ENCODE measurements at regions not wholly inside any gene's neighbourhood (a gene's known extent, or its start where the extent isn't known, plus 50 kb on each side); places are given as distances from the start of the nearest gene placed in this dataset.
"Not testable (repeated sequence)": the region's sequence is repeated elsewhere in the genome, so short reads cannot be mapped to it uniquely, and the experiment has no call there.

- DNase-seq: no peak
Observed at GRCh38 chr4:132383571-132384199, 765.4 kb upstream of the PCDH10 start.

GRCh38 chr4:132384709-132385108 lies 764.4 kb upstream of the PCDH10 start:
- no peak for DNase-seq

DNA sequence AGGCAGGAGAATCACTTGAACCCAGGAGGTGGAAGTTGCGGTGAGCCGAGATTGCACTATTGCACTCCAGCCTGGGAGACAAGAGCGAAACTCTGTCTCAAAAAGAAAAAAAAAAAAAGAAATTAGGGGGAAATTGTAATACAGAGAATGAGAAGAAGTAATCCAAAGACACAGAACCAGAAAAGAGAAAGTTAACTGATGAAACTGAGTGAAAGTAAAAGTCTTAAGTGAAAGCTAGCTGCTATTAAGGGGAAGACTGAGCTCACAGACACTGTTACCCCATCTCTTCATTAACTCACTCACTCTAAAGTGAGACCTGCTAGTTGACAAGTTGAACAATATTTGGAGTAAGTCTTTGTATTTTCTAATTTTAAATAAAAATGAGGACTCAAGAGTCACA lies 763.0 kb upstream of the PCDH10 start:
- no peak for DNase-seq

GRCh38 chr4:132387060-132387459 lies 762.0 kb upstream of the PCDH10 start:
- no peak for DNase-seq

DNA sequence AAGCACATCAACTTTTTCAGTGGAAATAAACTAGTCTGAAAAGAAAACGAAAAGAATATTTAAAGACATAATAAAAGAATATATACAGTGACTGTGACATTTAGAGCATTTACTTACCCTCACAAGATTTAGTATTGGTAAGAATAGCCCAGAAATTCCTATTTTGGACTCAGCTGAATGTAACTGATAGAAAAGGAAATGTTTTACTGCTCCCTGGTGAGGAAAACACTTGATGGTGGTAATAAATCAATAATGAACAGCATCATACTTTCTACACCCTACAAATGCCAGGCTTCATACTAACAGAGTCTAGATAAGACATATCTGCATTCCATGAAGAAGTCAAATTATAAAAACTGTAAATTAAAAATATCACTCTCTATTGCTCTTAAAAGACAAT lies 753.5 kb upstream of the PCDH10 start:
- no peak for DNase-seq

DNA sequence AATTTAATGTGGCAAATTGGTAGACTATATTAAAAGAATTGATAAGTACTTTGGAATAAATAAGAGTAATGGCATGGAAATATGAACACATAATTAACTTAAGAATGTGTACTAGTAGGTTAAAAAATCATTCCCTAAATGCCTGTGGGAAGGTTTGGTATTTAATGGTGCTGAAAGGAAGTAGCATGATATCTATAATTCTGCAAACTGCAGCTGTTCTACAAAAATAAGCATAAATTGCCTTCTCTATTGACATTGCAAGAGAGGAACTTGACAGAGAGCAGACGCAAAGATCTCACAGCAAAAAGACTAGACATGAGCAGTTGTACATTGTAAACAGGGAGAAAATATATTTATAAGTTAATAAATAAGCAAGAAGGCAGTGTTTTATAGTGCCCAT lies 752.5 kb upstream of the PCDH10 start:
- no peak for DNase-seq

GRCh38 chr4:132417220-132417619 lies 731.9 kb upstream of the PCDH10 start:
- no peak for DNase-seq

- DNase-seq: no peak
Observed at GRCh38 chr4:132427125-132427524, 722.0 kb upstream of the PCDH10 start.

DNA sequence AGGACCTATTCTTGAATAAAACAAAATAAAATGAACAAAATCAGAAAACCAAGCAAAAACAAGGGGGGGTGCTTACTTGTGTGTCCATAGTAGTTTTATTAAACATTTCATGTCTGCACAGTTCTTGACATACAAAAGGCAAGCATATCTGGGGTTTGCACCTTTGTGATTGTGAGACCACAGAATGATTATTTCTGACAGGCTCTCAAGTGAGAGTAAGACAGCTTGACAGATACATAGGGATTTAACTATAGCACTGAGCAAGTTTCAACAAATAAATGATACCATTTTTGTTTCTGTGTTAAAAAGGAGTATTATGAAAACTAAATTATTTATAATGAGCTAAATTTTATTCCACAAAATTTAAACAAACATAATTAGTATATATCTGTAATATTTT lies 712.0 kb upstream of the PCDH10 start:
- DNase-seq: no peak

- no peak for DNase-seq
Observed at GRCh38 chr4:132445386-132445785, 703.7 kb upstream of the PCDH10 start.

- not testable (repeated sequence) for DNase-seq
Observed at GRCh38 chr4:132457987-132458386, 691.1 kb upstream of the PCDH10 start.

DNA sequence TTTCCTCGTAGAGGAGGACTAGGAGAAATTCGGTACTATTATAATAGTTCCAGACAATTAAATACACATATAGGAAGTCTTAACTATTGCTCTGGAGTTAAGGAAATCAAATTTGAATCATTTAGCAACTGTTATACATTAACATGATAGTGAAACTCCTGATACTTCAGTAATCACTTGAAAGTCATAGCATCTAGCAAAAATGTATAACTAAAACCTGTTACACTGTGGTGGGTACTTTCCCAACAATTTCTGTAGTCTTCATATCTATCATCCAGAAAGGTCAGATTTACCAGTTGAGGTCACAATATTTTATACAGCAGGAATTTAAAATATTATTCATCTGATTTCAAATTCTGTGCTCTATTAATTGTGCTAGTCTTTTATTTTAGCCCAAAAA lies 669.6 kb upstream of the PCDH10 start:
- no peak for DNase-seq

DNA sequence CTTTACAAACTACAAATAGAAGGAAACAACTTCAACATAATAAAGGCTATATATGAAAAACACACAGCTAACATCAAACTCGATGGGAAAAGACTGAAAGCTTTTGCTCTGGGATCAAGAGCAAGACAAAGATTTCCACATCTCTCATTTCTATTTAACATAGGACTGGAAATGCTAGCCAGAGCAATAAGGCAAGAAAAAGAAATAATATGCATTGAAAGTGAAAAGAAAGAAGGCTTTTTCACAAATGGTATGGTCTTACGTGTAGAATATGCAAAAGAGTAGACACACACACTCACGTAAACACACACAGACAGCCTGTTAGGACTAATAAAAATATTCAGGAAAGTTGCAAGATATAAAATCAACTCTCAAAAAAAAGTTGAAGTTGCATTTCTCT lies 660.5 kb upstream of the PCDH10 start:
- DNase-seq: no peak

DNA sequence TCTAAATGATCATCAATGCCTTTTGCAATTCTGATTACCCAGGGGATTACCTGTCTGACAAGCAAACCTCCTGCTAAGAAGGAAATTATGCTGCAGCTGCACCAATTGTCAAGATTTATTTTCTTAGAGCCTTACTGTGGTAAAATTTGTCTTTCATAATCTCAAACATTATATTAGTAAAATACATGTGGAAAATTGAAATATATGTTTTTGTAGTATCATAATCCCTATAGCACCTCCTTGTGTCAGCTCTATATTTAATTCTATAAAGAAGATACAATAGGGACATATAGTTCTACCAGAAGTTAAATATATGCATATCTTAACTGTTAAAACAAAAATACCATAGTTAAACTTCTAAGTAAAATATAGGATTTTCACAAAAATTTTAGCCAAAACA lies 655.6 kb upstream of the PCDH10 start:
- DNase-seq: no peak

DNA sequence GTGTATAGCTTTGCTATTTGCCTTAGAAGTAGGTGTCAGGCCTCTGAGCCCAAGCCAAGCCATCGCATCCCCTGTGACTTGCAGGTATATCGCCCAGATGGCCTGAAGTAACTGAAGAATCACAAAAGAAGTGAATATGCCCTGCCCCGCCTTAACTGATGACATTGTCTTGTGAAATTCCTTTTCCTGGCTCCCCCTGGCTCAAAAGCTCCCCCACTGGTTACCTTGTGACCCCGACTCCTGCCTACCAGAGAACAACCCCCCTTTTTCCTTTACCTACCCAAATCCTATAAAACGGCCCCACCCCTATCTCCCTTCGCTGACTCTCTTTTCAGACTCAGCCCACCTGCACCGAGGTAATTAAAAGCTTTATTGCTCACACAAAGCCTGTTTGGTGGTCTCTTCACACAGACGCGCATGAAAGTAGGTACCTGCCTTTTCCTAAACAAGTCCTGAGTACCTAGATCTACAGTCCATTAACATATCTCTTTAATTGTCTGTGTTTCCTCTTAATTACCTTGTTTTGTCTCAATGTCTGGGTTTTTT lies 653.8 kb upstream of the PCDH10 start:
- DNase-seq: not testable (repeated sequence)

DNA sequence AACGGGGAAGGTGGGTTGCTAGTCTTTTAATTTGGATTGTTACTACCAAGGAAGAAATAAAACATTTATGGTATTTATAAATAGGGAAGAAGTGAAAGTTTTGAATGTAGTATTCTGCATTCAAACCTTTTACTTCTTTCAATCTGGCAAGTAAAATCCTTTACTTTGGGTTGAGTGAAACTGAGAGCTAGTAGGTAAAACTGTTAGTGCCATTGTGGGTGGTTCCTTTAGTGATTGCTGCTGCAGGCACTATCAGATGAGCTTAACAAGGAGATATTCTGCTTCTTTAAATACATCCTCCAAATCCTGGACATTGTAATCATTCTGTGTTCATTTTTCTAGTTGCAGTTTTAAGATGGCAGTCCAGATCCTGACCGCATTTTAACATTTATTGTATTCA lies 650.9 kb upstream of the PCDH10 start:
- no peak for DNase-seq

DNA sequence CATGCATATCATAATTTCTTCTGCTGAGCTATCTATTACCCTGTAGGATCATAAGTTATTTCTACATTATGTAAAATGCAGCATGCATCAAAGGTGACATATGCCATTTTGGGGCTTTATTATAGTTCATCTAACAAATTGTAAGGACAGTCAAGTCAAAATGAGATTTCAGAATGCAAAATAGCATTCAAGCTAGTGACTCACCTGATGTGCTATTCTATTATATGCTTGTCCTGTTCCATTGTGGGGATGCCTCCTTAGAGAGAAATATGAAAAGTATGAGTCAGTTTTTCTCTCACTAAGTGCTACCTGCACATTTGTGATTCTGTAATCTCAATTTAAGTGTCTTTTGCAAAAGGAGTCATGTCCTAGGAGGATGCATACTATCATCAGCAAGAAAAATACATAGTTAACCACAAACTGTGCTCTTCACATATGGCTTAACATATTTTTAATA lies 647.0 kb upstream of the PCDH10 start:
- DNase-seq: no peak

- no peak for DNase-seq
Observed at GRCh38 chr4:132504438-132504837, 644.7 kb upstream of the PCDH10 start.

GRCh38 chr4:132506568-132506967 lies 642.5 kb upstream of the PCDH10 start:
- no peak for DNase-seq

DNA sequence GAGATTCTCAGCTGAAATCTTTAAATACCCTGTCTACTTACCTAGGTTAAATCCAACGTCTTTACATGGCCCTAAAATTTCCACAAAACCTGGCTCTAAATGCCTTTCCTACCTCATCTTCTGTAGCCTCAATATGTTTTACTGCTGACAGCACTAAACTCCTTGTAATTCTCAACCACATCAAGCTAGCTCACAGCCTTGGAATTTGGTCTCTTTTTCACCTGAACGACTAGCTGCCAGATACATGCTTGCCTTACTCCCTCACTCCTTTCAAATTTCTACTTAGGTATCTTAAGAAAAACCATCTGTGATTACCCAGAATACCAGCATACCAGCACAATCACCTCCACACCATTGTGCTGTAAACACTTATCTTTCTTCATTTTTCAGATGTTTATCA lies 635.6 kb upstream of the PCDH10 start:
- DNase-seq: no peak

GRCh38 chr4:132526652-132527051 lies 622.4 kb upstream of the PCDH10 start:
- DNase-seq: no peak

DNA sequence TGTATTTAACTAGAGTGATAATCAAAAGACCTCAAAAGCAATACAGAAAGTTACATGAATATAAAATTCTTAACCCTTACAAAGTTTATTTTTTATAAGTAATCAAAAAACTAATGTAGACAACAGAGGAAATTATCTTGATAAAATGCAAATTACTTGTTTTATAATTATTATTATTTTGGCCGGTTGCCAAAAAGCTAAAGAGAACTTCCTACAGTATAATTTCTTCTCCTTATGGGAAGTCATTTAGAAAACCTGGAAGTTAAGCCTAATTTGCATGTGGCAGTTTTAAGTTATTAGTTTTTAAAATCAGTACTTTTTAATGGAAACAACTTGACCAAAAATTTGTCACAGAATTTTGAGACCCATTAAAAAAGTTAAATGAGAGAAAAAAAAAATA lies 621.3 kb upstream of the PCDH10 start:
- no peak for DNase-seq

GRCh38 chr4:132530861-132531260 lies 618.2 kb upstream of the PCDH10 start:
- no peak for DNase-seq

GRCh38 chr4:132540268-132540667 lies 608.8 kb upstream of the PCDH10 start:
- DNase-seq: no peak

- no peak for DNase-seq
Observed at GRCh38 chr4:132540797-132541196, 608.3 kb upstream of the PCDH10 start.

Data from skin of body (tissue), 1 donor.